ENCODE measurements at regions not wholly inside any gene's neighbourhood (a gene's known extent, or its start where the extent isn't known, plus 50 kb on each side); places are given as distances from the start of the nearest gene placed in this dataset.
"Not testable (repeated sequence)": the region's sequence is repeated elsewhere in the genome, so short reads cannot be mapped to it uniquely, and the experiment has no call there.

- Histone ChIP-seq H3K9me3 (ENCODE audit: control insufficient read depth in 2 of 2, low read length in 2 of 2) (peaks cover 0 to 3% of the 10 kb centered on the region in 2 donors), H3K36me3 (ENCODE audit: control insufficient read depth in 2 of 2, insufficient read depth in 2 of 2, low read length in 2 of 2) (no peaks in the 10 kb centered on the region), H3K9ac (ENCODE audit: low read length in 2 of 2) (no peak overlapping the region), H3K4me1 (ENCODE audit: control insufficient read depth, insufficient read depth, low read length) (no peaks in the 10 kb centered on the region), H3K4me3 (ENCODE audit: low read length in 2 of 2) (no peak overlapping the region), H3K27me3 (ENCODE audit: control insufficient read depth in 1 of 2, insufficient read depth in 2 of 2, low read length in 2 of 2) (peaks cover 0 to 3% of the 10 kb centered on the region in 2 donors), H3K27ac (ENCODE audit: low read length) (no peak overlapping the region)
These were observed 248.6 kb downstream of the SP3 start for GRCh38 chr2:173716458-173717052.

- peaks cover 0 to 3% of the 10 kb centered on the region in 2 donors for H3K27me3 ChIP-seq (ENCODE audit: control insufficient read depth in 1 of 2, insufficient read depth in 2 of 2, low read length in 2 of 2)
- no peak overlapping the region for H3K27ac ChIP-seq (ENCODE audit: low read length)
- H3K36me3 ChIP-seq (ENCODE audit: control insufficient read depth in 2 of 2, insufficient read depth in 2 of 2, low read length in 2 of 2): no peaks in the 10 kb centered on the region
- H3K9ac ChIP-seq (ENCODE audit: low read length in 2 of 2): no peak overlapping the region
- H3K4me3 ChIP-seq (ENCODE audit: low read length in 2 of 2): no peak overlapping the region
- peaks cover 0 to 3% of the 10 kb centered on the region in 2 donors for H3K9me3 ChIP-seq (ENCODE audit: control insufficient read depth in 2 of 2, low read length in 2 of 2)
- no peaks in the 10 kb centered on the region for H3K4me1 ChIP-seq (ENCODE audit: control insufficient read depth, insufficient read depth, low read length)
These were observed 245.7 kb downstream of the SP3 start for GRCh38 chr2:173719471-173719870.

GRCh38 chr2:173720306-173720705 is 244.9 kb downstream of the SP3 start:
- Histone ChIP-seq H3K27me3 (ENCODE audit: control insufficient read depth in 1 of 2, insufficient read depth in 2 of 2, low read length in 2 of 2) (peaks cover 0 to 3% of the 10 kb centered on the region in 2 donors), H3K9me3 (ENCODE audit: control insufficient read depth in 2 of 2, low read length in 2 of 2) (peaks cover 0 to 3% of the 10 kb centered on the region in 2 donors), H3K4me1 (ENCODE audit: control insufficient read depth, insufficient read depth, low read length) (no peaks in the 10 kb centered on the region), H3K27ac (ENCODE audit: low read length) (no peak overlapping the region), H3K9ac (ENCODE audit: low read length in 2 of 2) (no peak overlapping the region), H3K4me3 (ENCODE audit: low read length in 2 of 2) (no peak overlapping the region), H3K36me3 (ENCODE audit: control insufficient read depth in 2 of 2, insufficient read depth in 2 of 2, low read length in 2 of 2) (no peaks in the 10 kb centered on the region)

- Histone ChIP-seq H3K36me3 (ENCODE audit: control insufficient read depth in 2 of 2, insufficient read depth in 2 of 2, low read length in 2 of 2) (no peaks in the 10 kb centered on the region), H3K4me3 (ENCODE audit: low read length in 2 of 2) (no peak overlapping the region), H3K4me1 (ENCODE audit: control insufficient read depth, insufficient read depth, low read length) (no peaks in the 10 kb centered on the region)
These were observed 230.4 kb downstream of the SP3 start for GRCh38 chr2:173734797-173735196.

GRCh38 chr2:173737954-173738575 is 227.1 kb downstream of the SP3 start:
- not testable (repeated sequence) for H3K9me3 ChIP-seq (ENCODE audit: control insufficient read depth in 2 of 2, low read length in 2 of 2); H3K27me3 ChIP-seq (ENCODE audit: control insufficient read depth in 1 of 2, insufficient read depth in 2 of 2, low read length in 2 of 2); H3K27ac ChIP-seq (ENCODE audit: low read length); H3K9ac ChIP-seq (ENCODE audit: low read length in 2 of 2); H3K36me3 ChIP-seq (ENCODE audit: control insufficient read depth in 2 of 2, insufficient read depth in 2 of 2, low read length in 2 of 2); H3K4me1 ChIP-seq (ENCODE audit: control insufficient read depth, insufficient read depth, low read length); H3K4me3 ChIP-seq (ENCODE audit: low read length in 2 of 2)

More at GRCh38 chr2:173734797-173735196, 230.4 kb downstream of the SP3 start:
- Histone ChIP-seq H3K27me3 (ENCODE audit: control insufficient read depth in 1 of 2, insufficient read depth in 2 of 2, low read length in 2 of 2) (no peaks in the 10 kb centered on the region), H3K27ac (ENCODE audit: low read length) (no peak overlapping the region), H3K9ac (ENCODE audit: low read length in 2 of 2) (no peak overlapping the region), H3K9me3 (ENCODE audit: control insufficient read depth in 2 of 2, low read length in 2 of 2) (no peaks in the 10 kb centered on the region)

GRCh38 chr2:173739006-173739405 is 226.2 kb downstream of the SP3 start:
- Histone ChIP-seq H3K4me1 (ENCODE audit: control insufficient read depth, insufficient read depth, low read length) (no peaks in the 10 kb centered on the region), H3K9ac (ENCODE audit: low read length in 2 of 2) (no peak overlapping the region), H3K27ac (ENCODE audit: low read length) (no peak overlapping the region), H3K4me3 (ENCODE audit: low read length in 2 of 2) (no peak overlapping the region), H3K9me3 (ENCODE audit: control insufficient read depth in 2 of 2, low read length in 2 of 2) (no peaks in the 10 kb centered on the region), H3K27me3 (ENCODE audit: control insufficient read depth in 1 of 2, insufficient read depth in 2 of 2, low read length in 2 of 2) (no peaks in the 10 kb centered on the region), H3K36me3 (ENCODE audit: control insufficient read depth in 2 of 2, insufficient read depth in 2 of 2, low read length in 2 of 2) (no peaks in the 10 kb centered on the region)

GRCh38 chr2:173740639-173741038 is 224.5 kb downstream of the SP3 start:
- H3K4me3 ChIP-seq (ENCODE audit: low read length in 2 of 2): no peak overlapping the region
- no peaks in the 10 kb centered on the region for H3K4me1 ChIP-seq (ENCODE audit: control insufficient read depth, insufficient read depth, low read length)
- no peak overlapping the region for H3K9ac ChIP-seq (ENCODE audit: low read length in 2 of 2)
- no peaks in the 10 kb centered on the region for H3K36me3 ChIP-seq (ENCODE audit: control insufficient read depth in 2 of 2, insufficient read depth in 2 of 2, low read length in 2 of 2)
- no peak overlapping the region for H3K27ac ChIP-seq (ENCODE audit: low read length)
- H3K27me3 ChIP-seq (ENCODE audit: control insufficient read depth in 1 of 2, insufficient read depth in 2 of 2, low read length in 2 of 2): no peaks in the 10 kb centered on the region
- H3K9me3 ChIP-seq (ENCODE audit: control insufficient read depth in 2 of 2, low read length in 2 of 2): no peaks in the 10 kb centered on the region

- H3K4me1 ChIP-seq (ENCODE audit: control insufficient read depth, insufficient read depth, low read length): no peaks in the 10 kb centered on the region
- no peak overlapping the region for H3K27ac ChIP-seq (ENCODE audit: low read length)
- peaks cover 0 to 4% of the 10 kb centered on the region in 2 donors for H3K27me3 ChIP-seq (ENCODE audit: control insufficient read depth in 1 of 2, insufficient read depth in 2 of 2, low read length in 2 of 2)
- H3K4me3 ChIP-seq (ENCODE audit: low read length in 2 of 2): no peak overlapping the region
- H3K9me3 ChIP-seq (ENCODE audit: control insufficient read depth in 2 of 2, low read length in 2 of 2): no peaks in the 10 kb centered on the region
- H3K36me3 ChIP-seq (ENCODE audit: control insufficient read depth in 2 of 2, insufficient read depth in 2 of 2, low read length in 2 of 2): no peaks in the 10 kb centered on the region
- no peak overlapping the region for H3K9ac ChIP-seq (ENCODE audit: low read length in 2 of 2)
These were observed 223.4 kb downstream of the SP3 start for GRCh38 chr2:173741759-173742158.

- Histone ChIP-seq H3K27ac (ENCODE audit: low read length) (no peak overlapping the region), H3K36me3 (ENCODE audit: control insufficient read depth in 2 of 2, insufficient read depth in 2 of 2, low read length in 2 of 2) (no peaks in the 10 kb centered on the region), H3K4me1 (ENCODE audit: control insufficient read depth, insufficient read depth, low read length) (no peaks in the 10 kb centered on the region), H3K27me3 (ENCODE audit: control insufficient read depth in 1 of 2, insufficient read depth in 2 of 2, low read length in 2 of 2) (peaks cover 0 to 6% of the 10 kb centered on the region in 2 donors), H3K9ac (ENCODE audit: low read length in 2 of 2) (no peak overlapping the region), H3K4me3 (ENCODE audit: low read length in 2 of 2) (no peak overlapping the region), H3K9me3 (ENCODE audit: control insufficient read depth in 2 of 2, low read length in 2 of 2) (no peaks in the 10 kb centered on the region)
These were observed 218.1 kb downstream of the SP3 start for GRCh38 chr2:173747035-173747434.

- H3K36me3 ChIP-seq (ENCODE audit: control insufficient read depth in 2 of 2, insufficient read depth in 2 of 2, low read length in 2 of 2): no peaks in the 10 kb centered on the region
- no peaks in the 10 kb centered on the region for H3K4me1 ChIP-seq (ENCODE audit: control insufficient read depth, insufficient read depth, low read length)
- no peak overlapping the region for H3K4me3 ChIP-seq (ENCODE audit: low read length in 2 of 2)
- no peak overlapping the region for H3K27ac ChIP-seq (ENCODE audit: low read length)
- peaks cover 0 to 6% of the 10 kb centered on the region in 2 donors for H3K27me3 ChIP-seq (ENCODE audit: control insufficient read depth in 1 of 2, insufficient read depth in 2 of 2, low read length in 2 of 2)
- no peaks in the 10 kb centered on the region for H3K9me3 ChIP-seq (ENCODE audit: control insufficient read depth in 2 of 2, low read length in 2 of 2)
- no peak overlapping the region for H3K9ac ChIP-seq (ENCODE audit: low read length in 2 of 2)
These were observed 215.9 kb downstream of the SP3 start for GRCh38 chr2:173749315-173749714.

- Histone ChIP-seq H3K4me1 (ENCODE audit: control insufficient read depth, insufficient read depth, low read length) (no peaks in the 10 kb centered on the region), H3K9me3 (ENCODE audit: control insufficient read depth in 2 of 2, low read length in 2 of 2) (no peaks in the 10 kb centered on the region), H3K36me3 (ENCODE audit: control insufficient read depth in 2 of 2, insufficient read depth in 2 of 2, low read length in 2 of 2) (no peaks in the 10 kb centered on the region), H3K27me3 (ENCODE audit: control insufficient read depth in 1 of 2, insufficient read depth in 2 of 2, low read length in 2 of 2) (peaks cover 0 to 6% of the 10 kb centered on the region in 2 donors), H3K9ac (ENCODE audit: low read length in 2 of 2) (no peak overlapping the region), H3K27ac (ENCODE audit: low read length) (no peak overlapping the region), H3K4me3 (ENCODE audit: low read length in 2 of 2) (no peak overlapping the region)
These were observed 214.8 kb downstream of the SP3 start for GRCh38 chr2:173750353-173750801.
